Endothelial cell of umbilical vein (primary cell): ENCODE measurements at regions not wholly inside any gene's neighbourhood (a gene's known extent, or its start where the extent isn't known, plus 50 kb on each side); places are given as distances from the start of the nearest gene placed in this dataset.

ENCODE experiments used
- BruUV-seq: library from RNA; stranded (reverse); fragments of 400-500 nt; replicated peaks from 2 replicates; lab custom pipeline; 2021; lab: Mats Ljungman, UMichigan
- CTCF ChIA-PET: fragments of 300-600, 350-600 bp; sonication (Branson Sonifier 250); formaldehyde crosslinking; loops from one replicate; lab custom pipeline; 2021; ENCODE audit warnings: antibody characterized with exemption, inconsistent platforms; lab: Charles Lee
- POLR2A ChIA-PET: fragments of 300-600, 350-600 bp; sonication (Branson Sonifier 250); formaldehyde crosslinking; loops from one replicate; lab custom pipeline; 2021; ENCODE audit warnings: antibody characterized with exemption, inconsistent platforms; lab: Charles Lee
- DNase-seq: peaks from one replicate; pipeline ENCODE4 v3.0.0-alpha.2; 2011; ENCODE audit warnings: low read depth, low spot score
- FAIRE-seq: peaks from 2 replicates; lab custom pipeline; 2011; peaks lifted over from hg19 to GRCh38; lab: Jason Lieb, UNC
- H2AFZ ChIP-seq: 2 replicates; pipeline ENCODE4 v1.6.0; 2012; ENCODE audit warnings: low read depth, low read length, control low read depth, inconsistent platforms
- H3K27ac ChIP-seq: 2 replicates; pipeline ENCODE4 v1.5.1; 2011; ENCODE audit warnings: low read depth, mild to moderate bottlenecking, control low read depth, low read length, moderate library complexity; ENCODE audit not compliant: insufficient read depth
- H3K27me3 ChIP-seq, 2 experiments: 2 replicates each; pipeline versions ENCODE4 v1.6.0 to v1.6.1; 2011; ENCODE audit warnings: low read length in 2 of 2, mixed read lengths in 1 of 2; ENCODE audit not compliant: control insufficient read depth in 2 of 2, insufficient read depth in 2 of 2
- H3K36me3 ChIP-seq, 2 experiments: 2 replicates in 1 of 2; 3 replicates in 1 of 2; pipeline ENCODE4 v1.5.1; 2011; ENCODE audit warnings: low read length in 2 of 2, mild to moderate bottlenecking in 1 of 2, moderate library complexity in 1 of 2; ENCODE audit not compliant: control insufficient read depth in 2 of 2, insufficient read depth in 2 of 2; ENCODE audit errors: extremely low read depth in 1 of 2
- H3K4me1 ChIP-seq: 3 replicates; pipeline ENCODE4 v1.5.1; 2011; ENCODE audit warnings: mild to moderate bottlenecking, low read length; ENCODE audit not compliant: control insufficient read depth, insufficient read depth; ENCODE audit errors: extremely low read depth
- H3K4me2 ChIP-seq: 2 replicates; pipeline ENCODE4 v1.6.1; 2011; ENCODE audit warnings: low read length, control low read depth, mixed read lengths; ENCODE audit not compliant: insufficient read depth
- H3K4me3 ChIP-seq, 3 experiments: fragments of 200-600 bp in 1 of 3; sonication (generic), shearing (Covaris generic) in 1 of 3; replicated peaks in 1 of 3; 2 replicates each; pipeline ENCODE4 v1.5.1; 2011 to 2016; ENCODE audit warnings: control low read depth in 3 of 3, low read length in 3 of 3, mild to moderate bottlenecking in 2 of 3, inconsistent platforms in 1 of 3, low read depth in 1 of 3, moderate library complexity in 1 of 3; ENCODE audit not compliant: insufficient read depth in 1 of 3
- H3K79me2 ChIP-seq: 2 replicates; pipeline ENCODE4 v1.6.0; 2012; ENCODE audit warnings: low read length, inconsistent platforms; ENCODE audit not compliant: control insufficient read depth, insufficient read depth
- H3K9ac ChIP-seq: replicated peaks from 2 replicates; pipeline ENCODE3; 2011; ENCODE audit warnings: low read length, control low read depth; ENCODE audit not compliant: insufficient read depth; ENCODE audit errors: extremely low read depth
- H3K9me1 ChIP-seq: replicated peaks from 3 replicates; pipeline ENCODE4 v1.6.0; 2011; ENCODE audit warnings: mild to moderate bottlenecking, low read length; ENCODE audit not compliant: control insufficient read depth, insufficient read depth; ENCODE audit errors: extremely low read depth
- H3K9me3 ChIP-seq: replicated peaks from 2 replicates; pipeline ENCODE4 v1.5.1; 2012; ENCODE audit warnings: low read length, inconsistent platforms; ENCODE audit not compliant: control insufficient read depth, insufficient read depth
- H4K20me1 ChIP-seq: replicated peaks from 2 replicates; pipeline ENCODE3; 2011; ENCODE audit warnings: mild to moderate bottlenecking, low read length; ENCODE audit not compliant: control insufficient read depth, insufficient read depth; ENCODE audit errors: extremely low read depth
- GATA2 ChIP-seq: IDR thresholded peaks from 2 replicates; pipeline ENCODE4 v1.7.0; 2011; ENCODE audit warnings: low read depth, mild to moderate bottlenecking, moderate library complexity, mixed read lengths, low read length; ENCODE audit not compliant: insufficient read length, insufficient read depth
- MAX ChIP-seq: IDR thresholded peaks from 2 replicates; pipeline ENCODE4 v1.6.1; 2011; ENCODE audit not compliant: insufficient read depth, insufficient read length
- POLR2A ChIP-seq: IDR thresholded peaks from 2 replicates; pipeline ENCODE4 v1.6.1; 2012; ENCODE audit warnings: low read depth, mild to moderate bottlenecking, control low read depth, low read length
- POLR2AphosphoS5 ChIP-seq: IDR thresholded peaks from 2 replicates; pipeline ENCODE4 v1.6.1; 2012; ENCODE audit warnings: low read depth, mild to moderate bottlenecking, control low read depth, low read length, moderate library complexity; ENCODE audit not compliant: insufficient read depth
- dilution Hi-C: fragments of 300-500 bp; cut with MboI; formaldehyde crosslinking; loops from one replicate; pipeline ENCODE4 v1.15.0; 2019; ENCODE audit warnings: low sequenced_read_pairs; ENCODE audit not compliant: extremely low pct_ligation_motif_present
- intact Hi-C: fragments of 100-400 bp; cut with micrococcal nuclease; formaldehyde crosslinking; loops from one replicate; pipeline ENCODE4 v1.10.0; 2022

- Histone ChIP-seq H3K9ac (no peak overlapping the region), H2AFZ (no peak overlapping the region), H3K27ac (no peak overlapping the region), H3K79me2 (no peaks in the 10 kb centered on the region), H3K9me3 (no peaks in the 10 kb centered on the region), H3K27me3 (no peaks in the 10 kb centered on the region), H3K4me3 (no peak overlapping the region), H3K36me3 (no peaks in the 10 kb centered on the region), H3K9me1 (no peaks in the 10 kb centered on the region), H3K4me1 (no peaks in the 10 kb centered on the region), H4K20me1 (no peaks in the 10 kb centered on the region), H3K4me2 (no peak overlapping the region)
- ChIA-PET CTCF (no interaction called here), POLR2A (no interaction called here)
- no peak for DNase-seq
- no peak for FAIRE-seq
- dilution Hi-C loops, result no loop called here
- intact Hi-C loops, result no loop called here
- TF ChIP-seq POLR2A (no peak), POLR2AphosphoS5 (no peak)
- BruUV-seq, result no TSS peak
Measured at GRCh38 chr1:102097451-102097850, 100.7 kb upstream of the OLFM3 start.

GRCh38 chr1:102096162-102096561, 99.4 kb upstream of the OLFM3 start:
- Histone ChIP-seq H3K79me2 (no peaks in the 10 kb centered on the region), H3K27me3 (no peaks in the 10 kb centered on the region), H3K27ac (no peak overlapping the region), H3K36me3 (no peaks in the 10 kb centered on the region), H3K9me3 (no peaks in the 10 kb centered on the region), H3K4me3 (no peak overlapping the region), H3K9me1 (no peaks in the 10 kb centered on the region), H4K20me1 (no peaks in the 10 kb centered on the region), H3K4me2 (no peak overlapping the region), H3K4me1 (no peaks in the 10 kb centered on the region), H3K9ac (no peak overlapping the region), H2AFZ (no peak overlapping the region)
- DNase-seq (no peak), FAIRE-seq (no peak)
- POLR2A ChIA-PET, result interaction anchor here (0.5 kb wide), 1 partner anchor 1853 kb away, joined by 4 read pairs; no protein-coding TSS in a partner anchor
- CTCF ChIA-PET, result no interaction called here
- dilution Hi-C loops, result no loop called here
- TF ChIP-seq GATA2 (no peak), MAX (no peak)
- intact Hi-C loops, result no loop called here
- BruUV-seq, result no TSS peak
